ENCODE measurements at regions not wholly inside any gene's neighbourhood (a gene's known extent, or its start where the extent isn't known, plus 50 kb on each side); places are given as distances from the start of the nearest gene placed in this dataset.

DNA sequence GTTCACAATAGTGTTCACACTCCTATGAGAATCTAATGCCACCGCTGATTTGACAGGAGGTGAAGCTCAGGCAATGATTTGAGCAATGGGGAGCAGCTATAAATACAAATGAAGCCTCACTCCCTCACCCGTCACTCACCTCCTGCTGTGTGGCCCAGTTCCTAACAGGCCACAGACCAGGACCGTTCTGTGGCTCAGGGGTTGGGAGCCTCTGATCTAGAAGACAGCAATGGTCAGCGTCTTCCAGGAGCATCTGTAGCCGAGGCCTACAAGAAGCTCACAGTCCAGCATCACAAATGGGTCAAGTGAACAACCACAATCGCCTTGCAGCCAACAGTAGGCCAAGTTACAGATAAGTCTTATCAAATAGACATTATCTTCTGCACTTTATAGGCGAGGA is 110.0 kb upstream of the SLC66A3 start:
- DNase-seq (ENCODE audit: low read depth, low spot score): no peak
- Histone ChIP-seq H3K4me2 (ENCODE audit: low read length) (no peak overlapping the region), H3K9me2 (ENCODE audit: insufficient read depth) (no peaks in the 10 kb centered on the region), H3K27me3 (ENCODE audit: insufficient read depth, low read length) (no peaks in the 10 kb centered on the region), H3K36me3 (ENCODE audit: control insufficient read depth in 1 of 2, insufficient read depth in 2 of 2, low read length in 2 of 2) (no peaks in the 10 kb centered on the region), H3K9me3 (ENCODE audit: control insufficient read depth in 1 of 2, insufficient read depth in 1 of 2, low read depth in 1 of 2, low read length in 2 of 2) (no peaks in the 10 kb centered on the region), H3K4me1 (ENCODE audit: control insufficient read depth in 1 of 2, insufficient read depth in 2 of 2, low read length in 2 of 2) (no peaks in the 10 kb centered on the region), H2AFZ (ENCODE audit: low read depth, low read length, poor library complexity, severe bottlenecking) (no peak overlapping the region), H3K79me2 (ENCODE audit: insufficient read depth, low read length) (no peaks in the 10 kb centered on the region), H3K27ac (ENCODE audit: low read depth, low read length) (no peak overlapping the region), H4K20me1 (ENCODE audit: insufficient read depth) (no peaks in the 10 kb centered on the region), H3K4me3 (replicated peaks in 1 of 2; ENCODE audit: low read depth in 1 of 2, low read length in 2 of 2) (no peak overlapping the region), H3K9ac (ENCODE audit: low read length) (no peak overlapping the region)
- ChIA-PET RAD21 (ENCODE audit: low non-redundant PET in 1 of 2, low total read pairs in 2 of 2, uncharacterized antibody in 2 of 2, unreplicated experiment in 2 of 2) (no interaction called here), CTCF (no interaction called here), POLR2A (no interaction called here)
- no peak for ATAC-seq
- TF ChIP-seq YY1 (IDR thresholded peaks at IDR 0.05; ENCODE audit: extremely low read depth, insufficient replicate concordance, low read depth, low read length) (no peak), EGR1 (IDR thresholded peaks at IDR 0.05; ENCODE audit: low read depth) (no peak), POLR2AphosphoS5 (IDR thresholded peaks at IDR 0.05; ENCODE audit: low read depth, low read length) (no peak), CBX3 (IDR thresholded peaks at IDR 0.05; ENCODE audit: low read depth) (no peak)
- TF ChIP-seq, protein P1, sequence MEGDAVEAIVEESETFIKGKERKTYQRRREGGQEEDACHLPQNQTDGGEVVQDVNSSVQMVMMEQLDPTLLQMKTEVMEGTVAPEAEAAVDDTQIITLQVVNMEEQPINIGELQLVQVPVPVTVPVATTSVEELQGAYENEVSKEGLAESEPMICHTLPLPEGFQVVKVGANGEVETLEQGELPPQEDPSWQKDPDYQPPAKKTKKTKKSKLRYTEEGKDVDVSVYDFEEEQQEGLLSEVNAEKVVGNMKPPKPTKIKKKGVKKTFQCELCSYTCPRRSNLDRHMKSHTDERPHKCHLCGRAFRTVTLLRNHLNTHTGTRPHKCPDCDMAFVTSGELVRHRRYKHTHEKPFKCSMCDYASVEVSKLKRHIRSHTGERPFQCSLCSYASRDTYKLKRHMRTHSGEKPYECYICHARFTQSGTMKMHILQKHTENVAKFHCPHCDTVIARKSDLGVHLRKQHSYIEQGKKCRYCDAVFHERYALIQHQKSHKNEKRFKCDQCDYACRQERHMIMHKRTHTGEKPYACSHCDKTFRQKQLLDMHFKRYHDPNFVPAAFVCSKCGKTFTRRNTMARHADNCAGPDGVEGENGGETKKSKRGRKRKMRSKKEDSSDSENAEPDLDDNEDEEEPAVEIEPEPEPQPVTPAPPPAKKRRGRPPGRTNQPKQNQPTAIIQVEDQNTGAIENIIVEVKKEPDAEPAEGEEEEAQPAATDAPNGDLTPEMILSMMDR (IDR thresholded peaks at IDR 0.05 in 2 of 3, conservative IDR thresholded peaks at IDR 0.05 in 1 of 3; ENCODE audit: borderline replicate concordance in 1 of 3, insufficient read depth in 1 of 3, low read depth in 2 of 3, low read length in 2 of 3): no peak
- BruUV-seq (replicated peaks): no TSS peak
- intact Hi-C loops (cut with micrococcal nuclease): no loop called here

DNA sequence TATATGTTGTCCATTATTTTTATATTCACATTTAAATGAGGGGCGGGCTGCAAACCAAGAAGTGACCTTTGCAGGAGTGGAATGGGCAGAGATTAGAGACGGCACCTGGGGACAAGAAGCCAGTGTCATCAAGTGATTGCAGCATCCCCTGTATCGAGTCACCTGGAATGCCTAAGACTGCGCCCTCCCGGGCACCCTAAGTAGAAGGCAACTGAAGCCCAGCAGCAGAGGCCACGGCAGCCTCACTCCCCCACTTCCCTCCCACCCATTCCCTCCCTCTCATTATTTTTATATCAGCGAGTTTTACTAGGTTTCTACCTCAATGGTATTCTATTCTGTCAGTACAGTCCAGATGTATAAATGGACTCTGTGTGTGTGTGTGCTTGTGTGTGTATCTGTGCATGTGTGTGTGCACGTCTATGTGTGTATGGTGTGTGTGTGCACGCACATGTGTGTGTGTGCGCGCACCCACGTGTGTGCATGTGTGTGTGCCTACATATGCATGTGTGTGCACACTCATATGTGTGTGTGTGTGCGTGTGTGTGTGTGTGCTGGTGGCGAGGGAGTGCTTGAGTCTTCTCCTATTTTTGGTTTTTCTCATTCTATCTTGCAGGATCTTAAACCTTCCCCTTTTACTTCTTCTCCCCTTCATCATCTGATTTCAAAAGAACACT is 106.8 kb upstream of the SLC66A3 start:
- Histone ChIP-seq H2AFZ (ENCODE audit: low read depth, low read length, poor library complexity, severe bottlenecking) (no peak overlapping the region), H3K27me3 (ENCODE audit: insufficient read depth, low read length) (no peaks in the 10 kb centered on the region), H3K36me3 (ENCODE audit: control insufficient read depth in 1 of 2, insufficient read depth in 2 of 2, low read length in 2 of 2) (no peaks in the 10 kb centered on the region), H3K9me2 (ENCODE audit: insufficient read depth) (no peaks in the 10 kb centered on the region), H3K4me3 (replicated peaks in 1 of 2; ENCODE audit: low read depth in 1 of 2, low read length in 2 of 2) (no peak overlapping the region), H3K9me3 (ENCODE audit: control insufficient read depth in 1 of 2, insufficient read depth in 1 of 2, low read depth in 1 of 2, low read length in 2 of 2) (no peaks in the 10 kb centered on the region), H4K20me1 (ENCODE audit: insufficient read depth) (no peaks in the 10 kb centered on the region), H3K9ac (ENCODE audit: low read length) (no peak overlapping the region), H3K79me2 (ENCODE audit: insufficient read depth, low read length) (no peaks in the 10 kb centered on the region), H3K4me2 (ENCODE audit: low read length) (no peak overlapping the region), H3K27ac (ENCODE audit: low read depth, low read length) (no peak overlapping the region), H3K4me1 (ENCODE audit: control insufficient read depth in 1 of 2, insufficient read depth in 2 of 2, low read length in 2 of 2) (no peaks in the 10 kb centered on the region)
- ATAC-seq: no peak
- POLR2A ChIA-PET: no interaction called here
- CTCF ChIA-PET: no interaction called here
- BruUV-seq (replicated peaks): no TSS peak
- intact Hi-C loops (cut with micrococcal nuclease): no loop called here
- DNase-seq (ENCODE audit: low read depth, low spot score): no peak
- RAD21 ChIA-PET (ENCODE audit: low non-redundant PET in 1 of 2, low total read pairs in 2 of 2, uncharacterized antibody in 2 of 2, unreplicated experiment in 2 of 2): no interaction called here
- no peak for TF ChIP-seq YY1 (IDR thresholded peaks at IDR 0.05; ENCODE audit: extremely low read depth, insufficient replicate concordance, low read depth, low read length)
- no peak for TF ChIP-seq SIN3A (IDR thresholded peaks at IDR 0.05; ENCODE audit: low read depth)
- no peak for TF ChIP-seq TCF7L2 (IDR thresholded peaks at IDR 0.05; ENCODE audit: borderline replicate concordance, extremely low read depth, insufficient read depth, insufficient read length)
- TF ChIP-seq SRF (IDR thresholded peaks at IDR 0.05; ENCODE audit: low read depth): no peak
- TF ChIP-seq ZFX (IDR thresholded peaks at IDR 0.05): no peak
- TF ChIP-seq, protein P2, sequence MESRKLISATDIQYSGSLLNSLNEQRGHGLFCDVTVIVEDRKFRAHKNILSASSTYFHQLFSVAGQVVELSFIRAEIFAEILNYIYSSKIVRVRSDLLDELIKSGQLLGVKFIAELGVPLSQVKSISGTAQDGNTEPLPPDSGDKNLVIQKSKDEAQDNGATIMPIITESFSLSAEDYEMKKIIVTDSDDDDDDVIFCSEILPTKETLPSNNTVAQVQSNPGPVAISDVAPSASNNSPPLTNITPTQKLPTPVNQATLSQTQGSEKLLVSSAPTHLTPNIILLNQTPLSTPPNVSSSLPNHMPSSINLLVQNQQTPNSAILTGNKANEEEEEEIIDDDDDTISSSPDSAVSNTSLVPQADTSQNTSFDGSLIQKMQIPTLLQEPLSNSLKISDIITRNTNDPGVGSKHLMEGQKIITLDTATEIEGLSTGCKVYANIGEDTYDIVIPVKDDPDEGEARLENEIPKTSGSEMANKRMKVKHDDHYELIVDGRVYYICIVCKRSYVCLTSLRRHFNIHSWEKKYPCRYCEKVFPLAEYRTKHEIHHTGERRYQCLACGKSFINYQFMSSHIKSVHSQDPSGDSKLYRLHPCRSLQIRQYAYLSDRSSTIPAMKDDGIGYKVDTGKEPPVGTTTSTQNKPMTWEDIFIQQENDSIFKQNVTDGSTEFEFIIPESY (IDR thresholded peaks at IDR 0.05; ENCODE audit: extremely low read depth, insufficient replicate concordance, low read length): no peak
- no peak for TF ChIP-seq POLR2A (IDR thresholded peaks at IDR 0.05; ENCODE audit: borderline replicate concordance, extremely low read depth, insufficient read depth, insufficient read length)
